Esophagus muscularis mucosa (tissue), 4 donors: ENCODE measurements at regions not wholly inside any gene's neighbourhood (a gene's known extent, or its start where the extent isn't known, plus 50 kb on each side); places are given as distances from the start of the nearest gene placed in this dataset.

ENCODE experiments used
- CTCF ChIP-seq, 3 experiments: fragments of 200-600 bp in 2 of 3; fragments of 450-650 bp in 1 of 3; sonication (generic) in 2 of 3; IDR thresholded peaks; one replicate each; pipeline ENCODE4 v1.5.1; 2017 to 2019; ENCODE audit warnings: antibody characterized with exemption in 3 of 3, mild to moderate bottlenecking in 2 of 3, moderate library complexity in 1 of 3
- EP300 ChIP-seq: sonication (generic); formaldehyde crosslinking; IDR thresholded peaks from one replicate; pipeline ENCODE4 v1.6.1; 2017; ENCODE audit warnings: antibody characterized with exemption
- POLR2A ChIP-seq: fragments of 450-650 bp; IDR thresholded peaks from one replicate; pipeline ENCODE4 v1.6.1; 2017; ENCODE audit warnings: antibody characterized with exemption, moderate library complexity, mild to moderate bottlenecking, low read depth

- TF ChIP-seq CTCF (IDR thresholded peaks at IDR 0.05) (no peak), EP300 (no peak), POLR2A (no peak)
These were observed 62.4 kb upstream of the MED9 start for GRCh38 chr17:17414341-17414805.
